NCI-H2227 (cell line): ENCODE measurements at regions not wholly inside any gene's neighbourhood (a gene's known extent, or its start where the extent isn't known, plus 50 kb on each side); places are given as distances from the start of the nearest gene placed in this dataset.

ENCODE experiments used
- DNase-seq: peaks from one replicate; lab custom pipeline; 2025; ENCODE audit not compliant: unreplicated experiment; lab: John Stamatoyannopoulos, UW

GRCh38 chr2:43129676-43130547 lies 96.5 kb downstream of the ZFP36L2 start:
- DNase-seq = no peak

GRCh38 chr2:43128559-43128955 lies 97.8 kb downstream of the ZFP36L2 start:
- DNase-seq = no peak

GRCh38 chr2:43127941-43128558 lies 98.4 kb downstream of the ZFP36L2 start:
- DNase-seq = no peak

DNA sequence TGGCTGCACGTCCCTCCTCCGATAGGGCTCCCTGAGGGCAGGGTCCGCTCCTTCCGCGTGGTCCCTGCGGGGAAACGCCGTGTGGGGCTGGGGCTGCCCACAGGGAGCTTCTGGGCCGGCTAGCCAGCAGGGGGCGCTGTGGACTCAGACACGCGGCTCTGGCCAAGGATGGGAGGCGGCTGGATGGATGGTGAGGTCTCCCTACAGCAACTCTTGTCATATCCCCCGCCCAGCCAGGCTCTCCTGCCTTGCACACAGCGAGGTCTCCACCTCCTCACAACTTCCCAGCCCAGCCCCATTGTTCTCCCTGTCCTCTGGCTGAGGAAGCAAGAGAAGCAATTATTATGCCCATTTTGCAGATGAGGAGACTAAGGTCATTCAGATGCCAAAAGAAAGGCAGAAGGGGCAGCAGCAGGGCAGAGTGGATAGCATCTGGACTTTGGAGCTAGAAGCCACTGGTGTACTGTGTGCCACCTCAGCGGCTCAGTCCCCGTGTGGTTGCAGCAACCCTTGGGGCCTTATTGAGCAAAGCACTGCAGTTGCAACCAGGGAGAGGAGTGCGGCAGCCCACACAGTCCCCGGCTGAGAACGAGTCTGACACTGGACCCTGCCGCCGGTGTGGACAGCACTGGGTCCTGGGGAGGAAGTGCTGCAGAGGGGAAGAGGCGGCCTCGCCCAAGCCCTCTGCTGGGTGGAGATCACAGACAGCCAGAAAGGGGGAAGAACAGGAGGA lies 99.0 kb downstream of the ZFP36L2 start:
- DNase-seq = no peak

GRCh38 chr2:43126817-43127207 lies 99.6 kb downstream of the ZFP36L2 start:
- DNase-seq = no peak

DNA sequence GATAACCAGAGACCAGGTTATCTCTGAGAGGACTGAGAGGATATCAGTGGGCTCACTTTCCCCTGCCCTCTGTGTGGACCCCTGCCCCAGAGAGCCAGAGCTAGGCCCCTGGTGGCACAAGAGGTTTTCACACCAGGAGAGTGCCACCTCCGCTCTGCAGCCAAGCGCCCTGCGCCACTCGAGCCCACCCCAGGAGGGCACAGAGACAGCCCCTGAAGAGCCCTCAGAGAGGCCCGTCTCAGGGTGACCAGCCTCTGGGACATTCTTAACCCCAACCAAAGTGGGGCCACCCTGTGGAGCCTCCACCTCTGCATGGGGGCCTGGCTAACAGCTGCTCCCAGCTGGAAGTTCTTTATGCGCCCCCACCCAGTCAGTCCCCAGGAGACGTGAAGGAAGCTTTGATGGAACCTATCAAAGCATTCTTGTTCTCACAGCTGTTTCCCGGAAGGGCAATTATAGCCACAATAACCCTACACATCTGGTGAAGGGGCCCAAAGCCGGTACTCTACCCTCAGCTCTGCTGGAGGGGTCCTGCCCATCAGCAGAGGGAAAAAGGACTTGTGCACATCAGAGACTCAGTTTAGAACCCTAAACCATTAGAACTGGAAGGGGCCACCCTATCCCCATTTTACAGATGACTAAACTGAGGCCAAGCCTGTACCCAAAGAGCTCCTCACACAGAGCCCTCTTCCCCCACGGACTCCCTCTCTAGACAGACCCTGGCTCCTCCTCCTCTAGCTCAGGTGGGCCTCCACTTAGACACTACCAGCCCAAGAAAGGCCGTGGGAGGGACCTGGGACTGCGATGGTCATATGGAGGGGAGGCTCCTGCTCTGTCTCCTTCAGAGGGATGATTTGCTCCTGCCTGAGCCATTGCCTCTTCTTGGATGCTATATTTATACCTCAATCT lies 101.1 kb downstream of the ZFP36L2 start:
- no peak for DNase-seq

GRCh38 chr2:43124687-43125057 lies 101.7 kb downstream of the ZFP36L2 start:
- DNase-seq = no peak

GRCh38 chr2:43123981-43124686 lies 102.3 kb downstream of the ZFP36L2 start:
- DNase-seq = no peak

DNA sequence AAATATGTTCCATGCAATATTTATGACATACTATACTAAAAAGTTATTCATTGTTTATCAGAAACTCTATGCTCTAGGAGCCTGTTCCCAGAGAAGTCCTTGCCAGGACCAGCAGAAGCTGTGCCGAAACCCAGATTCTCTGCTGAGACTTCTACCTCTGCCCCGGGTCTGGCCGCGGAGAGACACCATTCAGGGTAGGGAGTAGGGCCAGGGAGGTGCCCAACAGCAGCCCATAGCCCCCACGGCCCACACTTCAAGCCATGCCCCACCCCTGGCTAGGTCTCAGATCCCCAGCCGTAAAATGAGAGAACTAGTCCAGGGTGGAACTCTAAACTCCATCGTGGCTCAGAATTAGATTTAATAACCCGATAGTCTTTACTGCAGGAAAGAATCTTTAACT lies 102.9 kb downstream of the ZFP36L2 start:
- DNase-seq = no peak

DNA sequence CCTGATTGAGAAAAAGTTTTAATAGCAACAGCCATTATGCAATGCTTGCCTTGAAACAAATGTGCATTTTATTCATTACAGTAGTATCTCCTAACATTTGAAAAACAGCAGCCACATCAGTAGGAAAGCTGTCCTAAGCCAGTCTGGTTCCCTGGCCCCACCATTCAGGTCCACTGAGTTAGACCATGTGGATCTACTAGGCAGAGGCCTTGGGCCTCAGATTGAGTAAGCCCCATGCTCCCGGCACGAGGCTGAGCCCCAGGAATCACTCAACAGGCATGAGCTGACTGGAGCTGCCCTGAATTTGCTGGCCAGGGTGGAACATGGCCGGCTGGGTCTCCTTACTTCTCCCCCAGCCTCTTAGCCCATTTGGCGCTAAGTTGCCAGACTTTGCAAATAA lies 103.4 kb downstream of the ZFP36L2 start:
- DNase-seq = no peak

- DNase-seq = no peak
These were observed 104.7 kb downstream of the ZFP36L2 start for GRCh38 chr2:43121580-43122314.

DNA sequence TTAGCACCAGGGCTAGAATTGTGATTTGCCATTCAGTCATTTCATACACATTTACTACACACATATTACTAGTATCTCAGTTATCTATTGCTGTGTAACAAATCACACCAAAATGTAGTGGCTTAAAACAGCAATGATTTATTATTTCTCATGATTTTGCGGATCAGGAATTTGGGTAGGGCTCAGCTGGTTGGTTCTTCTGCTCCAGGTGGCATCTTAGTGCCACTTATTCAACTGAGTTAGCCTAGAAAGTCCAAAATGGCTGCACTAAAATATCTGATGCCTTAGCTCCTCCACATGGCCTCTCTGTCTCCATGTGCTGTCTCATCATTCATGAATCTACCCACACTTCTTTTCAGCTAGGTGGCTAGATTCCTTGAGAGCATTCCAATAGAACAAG lies 107.1 kb downstream of the ZFP36L2 start:
- DNase-seq = no peak

DNA sequence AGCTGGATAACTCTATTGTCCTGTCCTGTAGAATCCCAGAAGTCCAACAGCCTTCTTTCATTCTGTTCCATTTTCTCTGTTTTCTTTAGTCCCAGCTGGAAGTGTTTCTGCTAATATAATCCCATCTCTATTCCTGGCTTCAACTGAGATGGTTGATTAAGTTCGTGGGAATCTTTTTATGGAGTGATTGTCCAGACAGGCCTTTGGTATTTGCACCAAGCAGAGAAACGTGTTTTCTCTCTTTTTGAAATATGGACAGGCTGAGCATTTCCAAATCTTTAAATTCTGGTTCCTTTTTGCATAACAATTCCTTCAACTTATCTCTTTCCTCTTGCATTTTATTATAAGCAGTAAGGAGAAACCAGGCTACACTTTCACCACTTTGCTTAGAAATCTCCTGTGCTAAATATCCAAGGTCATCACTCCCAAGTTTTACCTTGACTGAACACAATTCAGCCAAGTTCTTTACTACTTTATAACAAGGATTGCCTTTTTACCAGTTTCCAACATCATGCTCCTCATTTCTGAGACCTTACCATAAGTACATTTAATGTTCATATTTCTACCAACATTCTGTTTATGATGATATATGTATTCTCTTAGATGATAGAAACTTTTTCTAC lies 108.8 kb downstream of the ZFP36L2 start:
- DNase-seq = no peak

DNA sequence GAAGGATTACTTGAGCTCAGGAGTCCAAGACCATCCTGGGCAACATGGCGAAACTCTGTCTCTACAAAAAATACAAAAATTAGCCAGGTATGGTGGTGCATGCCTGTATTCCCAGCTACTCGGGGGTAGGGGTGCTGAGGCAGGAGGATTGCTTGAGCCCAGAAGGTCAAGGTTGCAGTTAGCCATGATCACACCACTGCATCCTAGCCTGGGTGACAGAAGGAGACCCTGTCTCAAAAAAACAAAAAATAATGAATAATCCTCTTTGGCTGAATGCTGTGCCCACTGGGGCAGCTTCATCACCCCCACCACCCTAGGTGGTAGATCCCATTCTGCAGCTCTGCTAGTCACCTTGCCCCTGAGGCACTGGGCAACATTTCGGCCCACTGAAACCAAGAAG lies 109.4 kb downstream of the ZFP36L2 start:
- DNase-seq = no peak

- DNase-seq = no peak
These were observed 110.5 kb downstream of the ZFP36L2 start for GRCh38 chr2:43115881-43116280.

DNA sequence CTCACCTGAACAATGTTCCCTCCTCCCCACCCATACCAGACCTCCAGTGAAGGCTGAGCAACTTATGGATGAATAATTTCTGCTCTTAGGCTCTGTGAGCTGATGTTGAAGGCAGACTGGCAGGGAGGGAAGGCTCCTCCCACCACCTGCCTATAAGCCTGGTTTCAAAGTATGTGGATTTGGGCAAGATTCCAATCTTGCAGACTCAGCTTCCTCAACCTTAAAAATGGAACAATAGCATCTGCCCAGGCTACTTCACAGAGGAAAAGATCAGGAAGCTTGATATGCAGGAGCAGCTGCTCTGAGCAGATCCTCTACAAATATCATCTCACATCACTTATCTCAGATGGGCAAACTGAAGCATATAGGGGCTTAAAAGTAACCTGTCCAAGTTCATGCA lies 112.2 kb downstream of the ZFP36L2 start:
- DNase-seq = no peak

GRCh38 chr2:43111788-43112554 lies 114.4 kb downstream of the ZFP36L2 start:
- DNase-seq = no peak

GRCh38 chr2:43110442-43110871 lies 115.9 kb downstream of the ZFP36L2 start:
- DNase-seq = no peak
